ENCODE measurements at regions not wholly inside any gene's neighbourhood (a gene's known extent, or its start where the extent isn't known, plus 50 kb on each side); places are given as distances from the start of the nearest gene placed in this dataset.

- H3K14ac ChIP-seq (ENCODE audit: low read length in 2 of 2): no peak overlapping the region
- no peaks in the 10 kb centered on the region for H3K9me3 ChIP-seq (ENCODE audit: control insufficient read depth, low read length)
- no peak overlapping the region for H3K27ac ChIP-seq (ENCODE audit: low read length, poor library complexity, severe bottlenecking)
- no peak overlapping the region for H2AFZ ChIP-seq (ENCODE audit: low read depth, low read length)
- no peak overlapping the region for H4K8ac ChIP-seq (ENCODE audit: low read length)
- H2BK120ac ChIP-seq (ENCODE audit: low read depth, low read length): no peak overlapping the region
- H3K79me1 ChIP-seq (replicated peaks; ENCODE audit: low read length, poor library complexity, severe bottlenecking): no peaks in the 10 kb centered on the region
- H3K4me2 ChIP-seq (ENCODE audit: low read length, poor library complexity, severe bottlenecking): no peak overlapping the region
- no peak overlapping the region for H2BK5ac ChIP-seq (ENCODE audit: low read depth, low read length, poor library complexity, severe bottlenecking)
- H3K23ac ChIP-seq (ENCODE audit: low read length in 2 of 2): no peak overlapping the region
- no peak overlapping the region for H3K9ac ChIP-seq (ENCODE audit: low read length)
- no peak overlapping the region for H3K4ac ChIP-seq (ENCODE audit: low read depth in 1 of 2, low read length in 2 of 2)
- H2BK15ac ChIP-seq (ENCODE audit: low read depth, poor library complexity, severe bottlenecking): no peak overlapping the region
- H3K18ac ChIP-seq (ENCODE audit: low read depth in 1 of 2, low read length in 2 of 2): no peak overlapping the region
- H3K4me1 ChIP-seq (ENCODE audit: control insufficient read depth, insufficient read depth, low read depth, low read length): no peaks in the 10 kb centered on the region
- DNase-seq: no peak
- H3K4me3 ChIP-seq (ENCODE audit: insufficient read depth in 1 of 2, low read depth in 1 of 2, low read length in 2 of 2): no peak overlapping the region
- H2AK5ac ChIP-seq (ENCODE audit: low read length, severe bottlenecking): no peak overlapping the region
- H3K36me3 ChIP-seq (ENCODE audit: control insufficient read depth in 1 of 2, insufficient read depth in 2 of 2, low read depth in 1 of 2, low read length in 2 of 2): no peaks in the 10 kb centered on the region
- no peak overlapping the region for H4K91ac ChIP-seq (ENCODE audit: low read length)
- no peak overlapping the region for H2BK12ac ChIP-seq (ENCODE audit: low read length in 2 of 2)
- H3K27me3 ChIP-seq (ENCODE audit: control insufficient read depth in 1 of 2, insufficient read depth in 1 of 2, low read length in 2 of 2): no peaks in the 10 kb centered on the region
Observed at GRCh38 chrX:139085404-139085803, 373.9 kb upstream of the FGF13 start.

GRCh38 chrX:139083191-139083590, 371.7 kb upstream of the FGF13 start:
- no peak overlapping the region for H2BK12ac ChIP-seq (ENCODE audit: low read length in 2 of 2)
- no peak overlapping the region for H2AK5ac ChIP-seq (ENCODE audit: low read length, severe bottlenecking)
- no peak overlapping the region for H3K4ac ChIP-seq (ENCODE audit: low read depth in 1 of 2, low read length in 2 of 2)
- H3K23ac ChIP-seq (ENCODE audit: low read length in 2 of 2): no peak overlapping the region
- no peaks in the 10 kb centered on the region for H3K79me1 ChIP-seq (replicated peaks; ENCODE audit: low read length, poor library complexity, severe bottlenecking)
- H3K4me2 ChIP-seq (ENCODE audit: low read length, poor library complexity, severe bottlenecking): no peak overlapping the region
- H4K91ac ChIP-seq (ENCODE audit: low read length): no peak overlapping the region
- no peak overlapping the region for H3K18ac ChIP-seq (ENCODE audit: low read depth in 1 of 2, low read length in 2 of 2)
- H3K27me3 ChIP-seq (ENCODE audit: control insufficient read depth in 1 of 2, insufficient read depth in 1 of 2, low read length in 2 of 2): no peaks in the 10 kb centered on the region
- H2BK5ac ChIP-seq (ENCODE audit: low read depth, low read length, poor library complexity, severe bottlenecking): no peak overlapping the region
- H3K14ac ChIP-seq (ENCODE audit: low read length in 2 of 2): no peak overlapping the region
- H3K9me3 ChIP-seq (ENCODE audit: control insufficient read depth, low read length): no peaks in the 10 kb centered on the region
- H2BK15ac ChIP-seq (ENCODE audit: low read depth, poor library complexity, severe bottlenecking): no peak overlapping the region
- H2AFZ ChIP-seq (ENCODE audit: low read depth, low read length): no peak overlapping the region
- no peak overlapping the region for H3K27ac ChIP-seq (ENCODE audit: low read length, poor library complexity, severe bottlenecking)
- no peak overlapping the region for H3K9ac ChIP-seq (ENCODE audit: low read length)
- no peak overlapping the region for H4K8ac ChIP-seq (ENCODE audit: low read length)
- no peak overlapping the region for H3K4me3 ChIP-seq (ENCODE audit: insufficient read depth in 1 of 2, low read depth in 1 of 2, low read length in 2 of 2)
- WGBS: 73% methylated on average over 3 of the region's 3 CpGs
- H3K4me1 ChIP-seq (ENCODE audit: control insufficient read depth, insufficient read depth, low read depth, low read length): no peaks in the 10 kb centered on the region
- no peak overlapping the region for H2BK120ac ChIP-seq (ENCODE audit: low read depth, low read length)
- DNase-seq: no peak
- no peaks in the 10 kb centered on the region for H3K36me3 ChIP-seq (ENCODE audit: control insufficient read depth in 1 of 2, insufficient read depth in 2 of 2, low read depth in 1 of 2, low read length in 2 of 2)

GRCh38 chrX:139081965-139082364, 370.4 kb upstream of the FGF13 start:
- no peak overlapping the region for H3K27ac ChIP-seq (ENCODE audit: low read length, poor library complexity, severe bottlenecking)

GRCh38 chrX:139079789-139080188, 368.3 kb upstream of the FGF13 start:
- H3K23ac ChIP-seq (ENCODE audit: low read length in 2 of 2): no peak overlapping the region
- no peak overlapping the region for H2BK120ac ChIP-seq (ENCODE audit: low read depth, low read length)
- H2AK5ac ChIP-seq (ENCODE audit: low read length, severe bottlenecking): no peak overlapping the region
- no peaks in the 10 kb centered on the region for H3K9me3 ChIP-seq (ENCODE audit: control insufficient read depth, low read length)
- H2BK12ac ChIP-seq (ENCODE audit: low read length in 2 of 2): no peak overlapping the region
- H4K8ac ChIP-seq (ENCODE audit: low read length): no peak overlapping the region
- H3K79me1 ChIP-seq (replicated peaks; ENCODE audit: low read length, poor library complexity, severe bottlenecking): no peaks in the 10 kb centered on the region
- H3K4me1 ChIP-seq (ENCODE audit: control insufficient read depth, insufficient read depth, low read depth, low read length): no peaks in the 10 kb centered on the region
- H3K18ac ChIP-seq (ENCODE audit: low read depth in 1 of 2, low read length in 2 of 2): no peak overlapping the region
- 71% methylated on average over 2 of the region's 2 CpGs for WGBS
- no peak overlapping the region for H4K91ac ChIP-seq (ENCODE audit: low read length)
- no peaks in the 10 kb centered on the region for H3K27me3 ChIP-seq (ENCODE audit: control insufficient read depth in 1 of 2, insufficient read depth in 1 of 2, low read length in 2 of 2)
- H3K36me3 ChIP-seq (ENCODE audit: control insufficient read depth in 1 of 2, insufficient read depth in 2 of 2, low read depth in 1 of 2, low read length in 2 of 2): no peaks in the 10 kb centered on the region
- no peak overlapping the region for H2BK5ac ChIP-seq (ENCODE audit: low read depth, low read length, poor library complexity, severe bottlenecking)
- no peak overlapping the region for H2AFZ ChIP-seq (ENCODE audit: low read depth, low read length)
- no peak overlapping the region for H3K4me2 ChIP-seq (ENCODE audit: low read length, poor library complexity, severe bottlenecking)
- no peak overlapping the region for H2BK15ac ChIP-seq (ENCODE audit: low read depth, poor library complexity, severe bottlenecking)
- no peak overlapping the region for H3K27ac ChIP-seq (ENCODE audit: low read length, poor library complexity, severe bottlenecking)
- H3K4me3 ChIP-seq (ENCODE audit: insufficient read depth in 1 of 2, low read depth in 1 of 2, low read length in 2 of 2): no peak overlapping the region
- H3K4ac ChIP-seq (ENCODE audit: low read depth in 1 of 2, low read length in 2 of 2): no peak overlapping the region
- no peak overlapping the region for H3K9ac ChIP-seq (ENCODE audit: low read length)
- DNase-seq: no peak
- no peak overlapping the region for H3K14ac ChIP-seq (ENCODE audit: low read length in 2 of 2)

More at GRCh38 chrX:139081965-139082364, 370.4 kb upstream of the FGF13 start:
- Histone ChIP-seq H3K27me3 (ENCODE audit: control insufficient read depth in 1 of 2, insufficient read depth in 1 of 2, low read length in 2 of 2) (no peaks in the 10 kb centered on the region), H3K79me1 (replicated peaks; ENCODE audit: low read length, poor library complexity, severe bottlenecking) (no peaks in the 10 kb centered on the region), H2BK15ac (ENCODE audit: low read depth, poor library complexity, severe bottlenecking) (no peak overlapping the region), H3K23ac (ENCODE audit: low read length in 2 of 2) (no peak overlapping the region), H3K14ac (ENCODE audit: low read length in 2 of 2) (no peak overlapping the region), H3K4me3 (ENCODE audit: insufficient read depth in 1 of 2, low read depth in 1 of 2, low read length in 2 of 2) (no peak overlapping the region), H3K18ac (ENCODE audit: low read depth in 1 of 2, low read length in 2 of 2) (no peak overlapping the region), H2AFZ (ENCODE audit: low read depth, low read length) (no peak overlapping the region), H4K8ac (ENCODE audit: low read length) (no peak overlapping the region), H3K9ac (ENCODE audit: low read length) (no peak overlapping the region), H3K9me3 (ENCODE audit: control insufficient read depth, low read length) (no peaks in the 10 kb centered on the region), H4K91ac (ENCODE audit: low read length) (no peak overlapping the region), H2BK5ac (ENCODE audit: low read depth, low read length, poor library complexity, severe bottlenecking) (no peak overlapping the region), H3K4me2 (ENCODE audit: low read length, poor library complexity, severe bottlenecking) (no peak overlapping the region), H3K4me1 (ENCODE audit: control insufficient read depth, insufficient read depth, low read depth, low read length) (no peaks in the 10 kb centered on the region), H2BK12ac (ENCODE audit: low read length in 2 of 2) (no peak overlapping the region), H2AK5ac (ENCODE audit: low read length, severe bottlenecking) (no peak overlapping the region), H3K36me3 (ENCODE audit: control insufficient read depth in 1 of 2, insufficient read depth in 2 of 2, low read depth in 1 of 2, low read length in 2 of 2) (no peaks in the 10 kb centered on the region), H2BK120ac (ENCODE audit: low read depth, low read length) (no peak overlapping the region), H3K4ac (ENCODE audit: low read depth in 1 of 2, low read length in 2 of 2) (no peak overlapping the region)
- no peak for DNase-seq
- 74% methylated on average over 3 of the region's 3 CpGs for WGBS
